ENCODE measurements at regions not wholly inside any gene's neighbourhood (a gene's known extent, or its start where the extent isn't known, plus 50 kb on each side); places are given as distances from the start of the nearest gene placed in this dataset.

- Histone ChIP-seq H2BK12ac (ENCODE audit: low read length) (no peak overlapping the region), H3K14ac (ENCODE audit: low read length) (no peak overlapping the region), H4K91ac (ENCODE audit: low read depth, low read length) (no peak overlapping the region)
Observed at GRCh38 chr2:142767847-142768246, 109.6 kb upstream of the KYNU start.

DNA sequence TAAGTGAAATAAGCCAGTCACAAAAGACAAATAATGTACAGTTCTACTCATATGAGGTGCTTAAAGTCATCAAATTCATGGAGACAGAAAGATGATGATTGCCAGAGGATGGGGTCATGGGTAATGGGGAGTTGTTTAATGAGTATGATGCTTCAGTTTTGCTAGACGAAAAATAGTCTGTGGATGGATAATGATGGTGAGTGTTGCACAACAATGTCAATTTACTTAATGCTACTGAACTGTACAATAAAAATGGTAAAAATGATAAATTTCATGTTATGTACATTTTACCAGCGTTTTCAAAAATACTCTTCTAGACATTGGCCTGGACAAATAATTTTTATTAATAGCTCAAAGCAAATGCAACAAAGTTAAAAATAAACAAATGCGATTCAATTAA is 118.5 kb upstream of the KYNU start:
- H4K91ac ChIP-seq (ENCODE audit: low read depth, low read length) = no peak overlapping the region
- H3K9me3 ChIP-seq (ENCODE audit: insufficient read depth, low read depth, low read length) = no peaks in the 10 kb centered on the region
- H2BK120ac ChIP-seq (ENCODE audit: insufficient read depth, low read length, poor library complexity) = no peak overlapping the region
- no peak overlapping the region for H3K27ac ChIP-seq (ENCODE audit: low read depth, low read length)
- no peak overlapping the region for H2AFZ ChIP-seq (ENCODE audit: insufficient read depth, low read length, poor library complexity)
- no peaks in the 10 kb centered on the region for H3K36me3 ChIP-seq (ENCODE audit: control insufficient read depth in 1 of 2, insufficient read depth in 2 of 2, low read length in 2 of 2)
- no peak overlapping the region for H2BK5ac ChIP-seq (ENCODE audit: low read depth, low read length, poor library complexity)
- H3K4me1 ChIP-seq (ENCODE audit: control insufficient read depth in 1 of 2, insufficient read depth in 2 of 2, low read length in 2 of 2) = no peaks in the 10 kb centered on the region
- H3K14ac ChIP-seq (ENCODE audit: low read length) = no peak overlapping the region
- no peaks in the 10 kb centered on the region for H3K27me3 ChIP-seq (ENCODE audit: insufficient read depth, low read length)
- DNase-seq = no peak
- no peaks in the 10 kb centered on the region for H3K79me2 ChIP-seq (ENCODE audit: control insufficient read depth, insufficient read depth, low read length, poor library complexity)
- no peak overlapping the region for H4K12ac ChIP-seq (ENCODE audit: low read depth, low read length)
- H3K23ac ChIP-seq (ENCODE audit: low read length) = no peak overlapping the region
- no peak overlapping the region for H4K8ac ChIP-seq (ENCODE audit: low read depth, low read length)
- H3K18ac ChIP-seq (ENCODE audit: low read length) = no peak overlapping the region
- no peak overlapping the region for H3K9ac ChIP-seq (ENCODE audit: low read length)
- H3K4me2 ChIP-seq (ENCODE audit: low read length) = no peak overlapping the region
- H2AK5ac ChIP-seq (ENCODE audit: low read length) = no peak overlapping the region
- no peak overlapping the region for H3K4ac ChIP-seq (ENCODE audit: low read depth, low read length)
- no peak overlapping the region for H3K4me3 ChIP-seq (ENCODE audit: low read depth, low read length)
- H3K79me1 ChIP-seq (ENCODE audit: low read length) = no peaks in the 10 kb centered on the region
- WGBS (ENCODE audit: extremely low coverage, insufficient coverage, insufficient read length) = no CpG with 5 or more reads among the region's 3 CpGs
- no peak overlapping the region for H2BK12ac ChIP-seq (ENCODE audit: low read length)

More at GRCh38 chr2:142767847-142768246, 109.6 kb upstream of the KYNU start:
- Histone ChIP-seq H3K4me3 (ENCODE audit: low read depth, low read length) (no peak overlapping the region), H4K12ac (ENCODE audit: low read depth, low read length) (no peak overlapping the region), H3K18ac (ENCODE audit: low read length) (no peak overlapping the region), H3K9me3 (ENCODE audit: insufficient read depth, low read depth, low read length) (no peaks in the 10 kb centered on the region), H3K79me1 (ENCODE audit: low read length) (no peaks in the 10 kb centered on the region), H3K4me2 (ENCODE audit: low read length) (no peak overlapping the region), H2BK120ac (ENCODE audit: insufficient read depth, low read length, poor library complexity) (no peak overlapping the region), H3K4ac (ENCODE audit: low read depth, low read length) (no peak overlapping the region), H3K27me3 (ENCODE audit: insufficient read depth, low read length) (no peaks in the 10 kb centered on the region), H3K4me1 (ENCODE audit: control insufficient read depth in 1 of 2, insufficient read depth in 2 of 2, low read length in 2 of 2) (no peaks in the 10 kb centered on the region), H2AFZ (ENCODE audit: insufficient read depth, low read length, poor library complexity) (no peak overlapping the region), H3K9ac (ENCODE audit: low read length) (no peak overlapping the region), H2BK5ac (ENCODE audit: low read depth, low read length, poor library complexity) (no peak overlapping the region), H3K36me3 (ENCODE audit: control insufficient read depth in 1 of 2, insufficient read depth in 2 of 2, low read length in 2 of 2) (no peaks in the 10 kb centered on the region), H3K79me2 (ENCODE audit: control insufficient read depth, insufficient read depth, low read length, poor library complexity) (no peaks in the 10 kb centered on the region), H3K27ac (ENCODE audit: low read depth, low read length) (no peak overlapping the region), H3K23ac (ENCODE audit: low read length) (no peak overlapping the region), H4K8ac (ENCODE audit: low read depth, low read length) (no peak overlapping the region), H2AK5ac (ENCODE audit: low read length) (no peak overlapping the region)
- DNase-seq = no peak

DNA sequence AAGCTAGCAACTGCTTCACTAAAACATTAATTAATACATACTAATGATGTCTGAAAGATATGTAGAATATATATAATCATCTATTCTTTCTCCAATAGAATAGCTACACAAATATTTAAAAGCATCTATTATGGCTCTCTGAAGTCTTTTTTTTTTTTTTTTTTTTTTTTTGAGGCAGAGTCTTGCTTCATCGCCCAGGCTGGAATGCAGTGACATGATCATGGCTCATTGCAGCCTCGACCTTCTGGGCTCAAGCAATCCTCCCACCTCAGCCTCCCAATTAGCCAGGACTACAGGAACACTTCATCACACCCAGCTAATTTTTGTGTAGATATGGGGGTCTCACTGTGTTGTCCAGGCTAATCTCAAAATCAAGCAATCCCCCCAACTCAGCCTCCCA is 120.4 kb upstream of the KYNU start:
- Histone ChIP-seq H2AFZ (ENCODE audit: insufficient read depth, low read length, poor library complexity) (no peak overlapping the region), H4K8ac (ENCODE audit: low read depth, low read length) (no peak overlapping the region), H3K14ac (ENCODE audit: low read length) (no peak overlapping the region), H2BK5ac (ENCODE audit: low read depth, low read length, poor library complexity) (no peak overlapping the region), H3K36me3 (ENCODE audit: control insufficient read depth in 1 of 2, insufficient read depth in 2 of 2, low read length in 2 of 2) (no peaks in the 10 kb centered on the region), H3K79me1 (ENCODE audit: low read length) (no peaks in the 10 kb centered on the region), H2AK5ac (ENCODE audit: low read length) (no peak overlapping the region), H3K4ac (ENCODE audit: low read depth, low read length) (no peak overlapping the region), H3K23ac (ENCODE audit: low read length) (no peak overlapping the region), H2BK12ac (ENCODE audit: low read length) (no peak overlapping the region), H4K12ac (ENCODE audit: low read depth, low read length) (no peak overlapping the region), H3K4me3 (ENCODE audit: low read depth, low read length) (no peak overlapping the region), H3K4me1 (ENCODE audit: control insufficient read depth in 1 of 2, insufficient read depth in 2 of 2, low read length in 2 of 2) (no peaks in the 10 kb centered on the region), H3K18ac (ENCODE audit: low read length) (no peak overlapping the region), H3K27me3 (ENCODE audit: insufficient read depth, low read length) (no peaks in the 10 kb centered on the region), H3K9me3 (ENCODE audit: insufficient read depth, low read depth, low read length) (no peaks in the 10 kb centered on the region), H3K27ac (ENCODE audit: low read depth, low read length) (no peak overlapping the region), H2BK120ac (ENCODE audit: insufficient read depth, low read length, poor library complexity) (no peak overlapping the region), H4K91ac (ENCODE audit: low read depth, low read length) (no peak overlapping the region), H3K4me2 (ENCODE audit: low read length) (no peak overlapping the region), H3K9ac (ENCODE audit: low read length) (no peak overlapping the region), H3K79me2 (ENCODE audit: control insufficient read depth, insufficient read depth, low read length, poor library complexity) (no peaks in the 10 kb centered on the region)
- no CpG with 5 or more reads among the region's 2 CpGs for WGBS (ENCODE audit: extremely low coverage, insufficient coverage, insufficient read length)
- DNase-seq = peak; percentile 41 to 70

DNA sequence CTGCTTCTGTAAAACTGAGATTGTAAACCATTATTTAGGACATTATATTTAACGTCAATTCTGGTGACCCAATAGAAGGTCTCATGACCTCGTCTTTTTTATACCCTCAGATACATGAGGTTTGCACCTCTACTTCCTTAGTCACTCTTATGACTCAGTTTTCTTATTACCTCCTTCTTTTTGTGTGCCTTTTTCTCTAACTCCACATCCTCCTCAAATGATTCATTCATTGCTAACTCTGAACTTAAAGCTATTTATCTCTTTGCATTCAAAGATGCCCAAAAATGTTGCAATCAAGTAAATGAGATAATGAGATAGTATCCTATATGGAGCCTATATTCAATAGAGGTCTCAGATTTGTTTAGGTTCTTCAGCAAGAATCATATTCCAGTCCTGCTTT is 121.0 kb upstream of the KYNU start:
- Histone ChIP-seq H3K23ac (ENCODE audit: low read length) (no peak overlapping the region), H3K4me1 (ENCODE audit: control insufficient read depth in 1 of 2, insufficient read depth in 2 of 2, low read length in 2 of 2) (no peaks in the 10 kb centered on the region), H3K27me3 (ENCODE audit: insufficient read depth, low read length) (no peaks in the 10 kb centered on the region), H3K79me2 (ENCODE audit: control insufficient read depth, insufficient read depth, low read length, poor library complexity) (no peaks in the 10 kb centered on the region), H2BK5ac (ENCODE audit: low read depth, low read length, poor library complexity) (no peak overlapping the region), H3K9ac (ENCODE audit: low read length) (no peak overlapping the region), H3K4me3 (ENCODE audit: low read depth, low read length) (no peak overlapping the region), H3K36me3 (ENCODE audit: control insufficient read depth in 1 of 2, insufficient read depth in 2 of 2, low read length in 2 of 2) (no peaks in the 10 kb centered on the region), H4K8ac (ENCODE audit: low read depth, low read length) (no peak overlapping the region), H2AFZ (ENCODE audit: insufficient read depth, low read length, poor library complexity) (no peak overlapping the region), H3K4ac (ENCODE audit: low read depth, low read length) (no peak overlapping the region), H3K27ac (ENCODE audit: low read depth, low read length) (no peak overlapping the region), H3K18ac (ENCODE audit: low read length) (no peak overlapping the region), H4K12ac (ENCODE audit: low read depth, low read length) (no peak overlapping the region), H3K14ac (ENCODE audit: low read length) (no peak overlapping the region), H3K79me1 (ENCODE audit: low read length) (no peaks in the 10 kb centered on the region), H3K9me3 (ENCODE audit: insufficient read depth, low read depth, low read length) (no peaks in the 10 kb centered on the region), H2BK12ac (ENCODE audit: low read length) (no peak overlapping the region), H3K4me2 (ENCODE audit: low read length) (no peak overlapping the region), H4K91ac (ENCODE audit: low read depth, low read length) (no peak overlapping the region), H2BK120ac (ENCODE audit: insufficient read depth, low read length, poor library complexity) (no peak overlapping the region), H2AK5ac (ENCODE audit: low read length) (no peak overlapping the region)
- peak in 1 of 2 donors; percentile 33 for DNase-seq
- WGBS (ENCODE audit: extremely low coverage, insufficient coverage, insufficient read length) = no CpG with 5 or more reads among the region's 2 CpGs

DNA sequence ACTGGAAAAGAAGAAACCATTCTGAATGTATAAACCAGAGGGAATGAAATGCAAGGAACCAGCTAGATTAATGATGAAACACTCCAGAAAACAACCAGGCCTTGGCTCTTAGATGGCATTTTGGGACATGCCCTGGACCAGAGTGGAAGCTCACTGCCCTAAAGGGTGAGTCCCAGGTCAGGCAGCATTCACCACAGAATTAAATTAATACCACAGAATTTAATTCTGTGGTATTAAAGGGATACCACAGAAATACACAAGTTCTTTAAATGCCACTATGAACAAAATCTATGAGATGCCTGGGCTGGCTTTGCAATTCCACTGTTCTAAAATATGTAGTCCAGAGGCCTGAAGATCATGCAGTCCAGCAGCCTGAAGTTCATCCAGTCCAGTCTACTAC is 122.3 kb upstream of the KYNU start:
- Histone ChIP-seq H4K8ac (ENCODE audit: low read depth, low read length) (no peak overlapping the region), H2BK5ac (ENCODE audit: low read depth, low read length, poor library complexity) (no peak overlapping the region), H2AFZ (ENCODE audit: insufficient read depth, low read length, poor library complexity) (no peak overlapping the region), H3K9me3 (ENCODE audit: insufficient read depth, low read depth, low read length) (no peaks in the 10 kb centered on the region), H3K4me1 (ENCODE audit: control insufficient read depth in 1 of 2, insufficient read depth in 2 of 2, low read length in 2 of 2) (no peaks in the 10 kb centered on the region), H3K4ac (ENCODE audit: low read depth, low read length) (no peak overlapping the region), H3K79me1 (ENCODE audit: low read length) (no peaks in the 10 kb centered on the region), H3K4me3 (ENCODE audit: low read depth, low read length) (no peak overlapping the region), H3K18ac (ENCODE audit: low read length) (no peak overlapping the region), H3K36me3 (ENCODE audit: control insufficient read depth in 1 of 2, insufficient read depth in 2 of 2, low read length in 2 of 2) (no peaks in the 10 kb centered on the region), H3K4me2 (ENCODE audit: low read length) (no peak overlapping the region), H3K14ac (ENCODE audit: low read length) (no peak overlapping the region), H3K23ac (ENCODE audit: low read length) (no peak overlapping the region), H3K79me2 (ENCODE audit: control insufficient read depth, insufficient read depth, low read length, poor library complexity) (no peaks in the 10 kb centered on the region), H2BK120ac (ENCODE audit: insufficient read depth, low read length, poor library complexity) (no peak overlapping the region), H3K9ac (ENCODE audit: low read length) (peak overlapping the region; percentile 47), H3K27me3 (ENCODE audit: insufficient read depth, low read length) (no peaks in the 10 kb centered on the region), H2BK12ac (ENCODE audit: low read length) (no peak overlapping the region), H3K27ac (ENCODE audit: low read depth, low read length) (no peak overlapping the region), H2AK5ac (ENCODE audit: low read length) (no peak overlapping the region), H4K91ac (ENCODE audit: low read depth, low read length) (no peak overlapping the region), H4K12ac (ENCODE audit: low read depth, low read length) (no peak overlapping the region)
- peak in 1 of 2 donors; percentile 9 for DNase-seq

All from trophoblast cell (in vitro differentiated cells and primary cell).